ENCODE measurements at regions not wholly inside any gene's neighbourhood (a gene's known extent, or its start where the extent isn't known, plus 50 kb on each side); places are given as distances from the start of the nearest gene placed in this dataset.
A peak's percentile ranks its signal among the peaks of the same experiment; 100 is the strongest.

- no peak for DNase-seq (ENCODE audit: low spot score)
Observed at GRCh38 chr21:25424048-25424447, 183.2 kb downstream of the MRPL39 start.

- no peak for DNase-seq (ENCODE audit: low spot score)
Observed at GRCh38 chr21:25422610-25423608, 184.4 kb downstream of the MRPL39 start.

- DNase-seq (ENCODE audit: low spot score): peak; percentile 31
Observed at GRCh38 chr21:25421321-25422028, 185.8 kb downstream of the MRPL39 start.

GRCh38 chr21:25420831-25421230 lies 186.4 kb downstream of the MRPL39 start:
- no peak for DNase-seq (ENCODE audit: low spot score)

DNA sequence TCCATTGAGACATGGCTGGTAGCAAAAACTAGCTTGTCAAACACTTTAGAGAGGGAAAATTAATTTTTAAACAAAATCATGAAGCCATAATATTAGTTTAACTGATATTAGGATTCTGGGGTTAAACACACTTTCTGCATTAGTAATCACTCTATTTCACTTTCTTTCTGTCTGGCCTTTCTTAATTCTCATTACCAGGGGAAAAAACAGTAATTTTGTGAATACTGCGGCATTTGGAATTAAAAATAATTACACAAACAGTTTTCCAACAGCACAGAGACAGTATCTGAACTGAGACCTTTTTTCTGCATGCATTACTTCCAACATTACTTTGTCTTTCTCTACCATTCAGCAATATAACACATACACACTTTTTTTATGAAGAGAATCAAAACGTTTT lies 190.6 kb downstream of the MRPL39 start:
- no peak for DNase-seq (ENCODE audit: low spot score)

DNA sequence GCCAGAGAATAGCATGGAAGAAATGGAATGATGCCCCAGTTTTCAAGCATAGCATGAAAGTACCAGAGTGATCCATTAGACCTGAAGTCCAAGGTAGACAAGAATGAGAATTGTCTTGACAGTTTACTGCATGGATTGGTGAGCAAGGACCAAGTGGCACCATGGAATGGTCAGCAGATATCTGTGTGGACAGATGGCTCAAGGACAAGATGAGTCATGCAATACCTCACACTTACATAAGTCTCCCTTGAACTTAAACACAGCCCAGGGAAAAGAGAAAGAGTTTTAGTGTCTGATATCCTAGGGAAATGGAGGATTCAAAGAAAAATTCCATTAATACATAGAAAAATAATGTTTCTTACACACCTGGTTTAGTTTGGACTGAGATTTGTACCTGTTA lies 195.2 kb downstream of the MRPL39 start:
- DNase-seq (ENCODE audit: low spot score): no peak

DNA sequence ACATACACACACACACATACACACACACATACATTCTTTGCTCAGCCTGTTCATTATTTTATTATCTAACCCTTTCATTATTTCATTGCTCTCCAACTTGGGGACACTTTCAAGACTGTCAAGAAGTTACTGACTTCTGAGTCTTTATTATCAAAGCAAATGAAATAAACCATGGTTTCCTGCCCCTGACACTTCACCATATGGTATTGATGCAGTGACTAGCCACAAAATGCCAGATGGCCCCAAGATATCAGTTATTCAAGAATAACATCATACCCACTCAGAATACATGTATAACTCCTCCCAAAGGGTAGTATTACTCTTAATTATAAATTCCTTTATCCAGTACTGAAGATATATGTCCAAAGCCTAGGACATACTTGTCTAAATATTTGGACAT lies 197.3 kb downstream of the MRPL39 start:
- no peak for DNase-seq (ENCODE audit: low spot score)

- DNase-seq (ENCODE audit: low spot score): no peak
Observed at GRCh38 chr21:25408666-25409065, 198.6 kb downstream of the MRPL39 start.

DNA sequence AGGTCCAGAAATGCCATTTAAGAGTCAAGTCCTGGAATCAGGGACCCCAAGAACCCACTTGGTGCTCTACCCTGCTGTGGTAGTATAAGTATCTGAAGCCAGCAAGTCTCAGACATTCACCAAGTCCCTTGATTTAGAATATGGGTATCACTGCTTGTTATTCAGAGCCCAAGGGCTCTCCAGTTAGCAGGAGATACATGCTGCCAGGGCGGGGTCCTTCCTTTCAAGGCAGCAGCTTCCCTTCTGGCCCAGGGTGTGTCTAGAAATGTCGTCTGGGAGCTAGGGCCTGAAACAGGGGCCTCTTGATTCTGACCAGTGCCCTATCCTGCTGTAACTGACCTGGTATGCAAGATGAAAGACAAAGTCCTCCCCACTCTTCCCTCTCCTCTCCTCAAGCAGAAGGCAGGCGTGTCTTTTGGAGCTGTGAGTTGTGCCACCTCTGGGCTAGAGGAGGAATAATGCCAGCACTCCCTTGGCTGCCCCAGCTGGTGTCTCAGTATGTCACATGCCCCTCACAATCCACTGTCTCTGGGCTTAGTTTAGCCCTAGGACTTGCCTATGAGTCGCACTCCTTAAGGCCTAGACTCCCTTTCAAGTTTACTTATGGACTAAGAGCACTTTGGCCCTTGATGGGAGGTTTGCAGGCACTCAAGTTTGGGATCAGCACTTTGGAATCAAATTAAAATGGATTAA lies 200.2 kb downstream of the MRPL39 start:
- no peak for DNase-seq (ENCODE audit: low spot score)

- no peak for DNase-seq (ENCODE audit: low spot score)
Observed at GRCh38 chr21:25405984-25406383, 201.3 kb downstream of the MRPL39 start.

GRCh38 chr21:25402134-25402961 lies 204.9 kb downstream of the MRPL39 start:
- no peak for DNase-seq (ENCODE audit: low spot score)

- DNase-seq (ENCODE audit: low spot score): no peak
Observed at GRCh38 chr21:25400427-25400826, 206.9 kb downstream of the MRPL39 start.

GRCh38 chr21:25398630-25399029 lies 208.7 kb downstream of the MRPL39 start:
- no peak for DNase-seq (ENCODE audit: low spot score)

DNA sequence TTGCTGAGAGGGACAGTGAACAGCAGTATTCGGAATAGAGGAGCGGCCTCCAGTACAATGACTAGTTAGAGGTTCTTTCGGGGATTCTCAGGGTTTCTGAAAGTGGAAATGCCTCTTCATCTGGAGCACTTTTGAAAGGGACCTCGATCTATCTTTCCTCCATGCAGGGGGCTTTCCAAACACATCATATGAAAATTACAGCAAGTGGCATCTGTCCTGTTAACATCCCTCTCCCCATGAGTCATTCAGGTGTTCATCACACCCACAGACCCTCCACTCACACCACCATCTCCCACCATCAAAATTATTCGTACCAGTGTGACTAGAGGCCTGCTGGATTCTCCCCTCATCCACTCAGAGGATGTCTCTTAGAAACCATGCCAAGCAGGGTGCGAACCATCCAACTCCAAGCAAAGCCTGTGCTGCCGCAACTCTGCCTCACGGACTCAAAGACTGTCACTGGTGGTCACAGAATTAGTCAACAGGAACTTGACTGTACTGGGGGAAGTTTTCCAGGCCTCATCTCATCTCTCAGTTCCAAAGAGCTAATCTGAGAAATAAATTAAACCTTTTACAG lies 211.1 kb downstream of the MRPL39 start:
- no peak for DNase-seq (ENCODE audit: low spot score)

- DNase-seq (ENCODE audit: low spot score): no peak
Observed at GRCh38 chr21:25391777-25392176, 215.5 kb downstream of the MRPL39 start.

DNA sequence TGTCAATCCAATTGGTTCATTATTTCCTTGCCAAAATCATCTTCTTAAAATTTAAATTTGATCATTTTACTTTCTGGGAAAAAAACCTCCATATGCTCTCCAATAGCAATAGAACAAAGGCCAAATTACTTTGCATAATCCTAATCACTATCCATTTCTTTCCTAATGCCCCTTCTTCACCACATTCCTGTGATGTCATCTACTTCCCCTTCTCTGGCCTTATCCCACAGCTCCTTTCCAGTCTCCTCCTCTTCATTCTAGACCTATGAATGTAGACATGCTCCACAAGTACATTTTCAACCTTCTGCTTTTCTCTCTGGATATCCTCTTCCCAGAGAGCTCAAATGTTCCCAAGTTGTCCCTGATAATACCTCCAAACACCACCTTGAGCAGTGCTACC lies 216.6 kb downstream of the MRPL39 start:
- DNase-seq (ENCODE audit: low spot score): no peak

DNA sequence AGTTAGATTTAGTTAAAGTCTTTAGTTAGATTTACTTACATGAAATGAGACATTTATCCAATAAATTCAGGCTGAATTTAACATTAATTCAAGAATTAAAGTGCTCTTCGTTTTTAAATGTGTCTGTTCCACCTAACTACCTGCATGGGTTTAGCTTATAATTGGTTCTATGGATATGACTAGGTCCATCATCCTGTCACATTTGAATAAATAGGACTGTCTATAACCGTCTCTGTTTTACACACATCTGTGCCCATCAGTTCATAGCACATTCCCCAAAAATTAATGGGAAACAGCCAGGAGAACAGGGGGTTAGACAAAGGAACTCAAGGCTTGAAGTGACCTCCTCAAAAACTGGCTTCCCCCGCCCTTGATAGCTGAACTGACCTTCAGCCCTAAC lies 219.6 kb downstream of the MRPL39 start:
- DNase-seq (ENCODE audit: low spot score): no peak

DNA sequence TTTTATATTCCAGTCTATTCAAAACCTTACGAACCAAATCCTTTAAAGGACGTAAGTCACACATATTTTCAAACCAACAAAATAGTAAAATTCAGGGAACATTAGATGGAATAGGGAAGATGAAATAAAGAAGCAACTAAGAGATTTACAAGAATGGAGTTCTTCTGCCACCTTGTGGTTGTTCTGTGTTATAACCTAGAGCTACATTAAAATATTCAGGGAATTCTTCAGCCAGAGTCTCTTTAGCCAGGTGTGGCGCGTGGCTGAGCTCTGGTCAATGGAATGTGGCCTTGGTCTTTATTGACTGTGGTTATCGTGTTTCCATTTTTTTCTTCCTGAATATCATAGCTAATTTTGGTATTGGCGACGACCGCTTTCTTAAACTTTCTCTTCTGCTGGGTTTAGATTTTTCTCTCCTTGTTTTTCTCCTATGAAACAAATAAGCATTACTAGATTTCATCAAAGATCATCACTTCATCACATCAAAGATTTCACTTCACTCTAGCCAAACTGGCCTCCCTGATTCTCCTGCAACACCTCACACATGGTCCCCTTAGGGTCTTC lies 221.3 kb downstream of the MRPL39 start:
- DNase-seq (ENCODE audit: low spot score): peak; percentile 70

DNA sequence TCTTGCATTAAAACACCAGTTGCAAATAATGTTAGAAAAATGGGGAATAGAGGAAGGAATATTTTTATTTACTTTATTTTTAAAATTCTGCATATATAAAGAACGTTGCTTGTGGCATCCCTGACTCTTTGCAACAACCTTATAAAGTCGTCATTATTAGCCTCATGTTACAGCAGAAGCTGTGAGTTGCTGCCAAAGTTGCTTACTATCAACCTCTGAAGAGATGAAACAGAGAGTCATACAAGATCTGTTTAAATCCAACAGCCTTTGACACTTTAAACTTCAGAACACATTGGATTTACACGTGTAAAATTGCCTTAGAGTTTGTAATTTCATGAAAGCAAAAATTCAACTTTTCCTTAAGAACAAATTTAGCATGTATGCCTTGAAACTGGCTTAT lies 221.9 kb downstream of the MRPL39 start:
- DNase-seq (ENCODE audit: low spot score): no peak

- no peak for DNase-seq (ENCODE audit: low spot score)
Observed at GRCh38 chr21:25384782-25385181, 222.5 kb downstream of the MRPL39 start.

DNA sequence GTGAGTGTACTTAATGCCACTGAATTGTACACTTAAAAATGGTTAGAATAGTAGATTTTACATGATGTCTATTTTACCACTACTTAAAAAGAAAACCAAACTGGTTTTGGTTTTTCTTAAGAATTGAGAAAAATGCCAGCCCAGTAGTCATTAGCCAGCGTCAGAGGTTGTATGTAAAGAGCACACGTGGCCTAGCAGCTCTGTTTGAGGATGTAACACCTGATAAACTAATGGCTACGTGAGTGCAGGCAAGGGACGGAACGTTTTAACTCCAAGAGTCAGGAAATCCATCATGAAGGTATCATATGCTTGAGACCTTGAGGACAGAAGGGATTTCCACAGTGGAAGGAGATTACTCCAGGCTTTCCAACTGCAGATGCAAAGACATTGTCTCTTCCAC lies 223.7 kb downstream of the MRPL39 start:
- DNase-seq (ENCODE audit: low spot score): no peak
